HepG2 (cell line): ENCODE measurements at regions not wholly inside any gene's neighbourhood (a gene's known extent, or its start where the extent isn't known, plus 50 kb on each side); places are given as distances from the start of the nearest gene placed in this dataset.

Experiments used
- ATAC-seq: fragments of 200-7000 bp; cut with Tn5 transposase; 3 replicates; pipeline ENCODE4 v1.9.1; 2020; ENCODE audit warnings: mild to moderate bottlenecking, moderate library complexity
- BruUV-seq: library from RNA; stranded (reverse); fragments of 400-500 nt; replicated peaks from 2 replicates; lab custom pipeline; 2021; lab: Mats Ljungman, UMichigan
- CTCF ChIA-PET: fragments of 300-600 bp; formaldehyde crosslinking; extraction: SDS; loops from one replicate; lab custom pipeline; 2021; ENCODE audit warnings: low total read pairs, inconsistent platforms, low intra/inter-chr PET ratio; lab: Yijun Ruan, JAX
- POLR2A ChIA-PET: fragments of 350-600 bp; sonication (Branson Sonifier 250); formaldehyde crosslinking; loops from one replicate; lab custom pipeline; 2020; ENCODE audit warnings: antibody characterized with exemption, inconsistent platforms; lab: Yijun Ruan, JAX
- DNase-seq: peaks from one replicate; pipeline ENCODE4 v3.0.0-alpha.2; 2015; ENCODE audit warnings: low spot score
- FAIRE-seq: peaks from 3 replicates; lab custom pipeline; 2011; peaks lifted over from hg19 to GRCh38; lab: Jason Lieb, UNC
- H2AFZ ChIP-seq: one replicate; pipeline ENCODE4 v1.6.1; 2011; ENCODE audit warnings: low read length, inconsistent platforms
- H3K27ac ChIP-seq: fragments of 300-600 bp; 3 replicates; pipeline ENCODE4 v1.8.0; 2011; ENCODE audit warnings: mixed run types, mild to moderate bottlenecking, mixed read lengths, low read length, inconsistent platforms; ENCODE audit not compliant: insufficient read depth; ENCODE audit errors: extremely low read length
- H3K27me3 ChIP-seq, 2 experiments: fragments of 200-600 bp in 1 of 2; 2 replicates in 1 of 2; 3 replicates in 1 of 2; pipeline versions ENCODE4 v1.6.0 to v1.8.0; 2011; ENCODE audit warnings: low read length in 2 of 2, mild to moderate bottlenecking in 2 of 2, moderate library complexity in 2 of 2, inconsistent platforms in 1 of 2; ENCODE audit not compliant: insufficient read depth in 2 of 2, control insufficient read depth in 1 of 2
- H3K36me3 ChIP-seq, 2 experiments: fragments of 200-600 bp in 1 of 2; replicated peaks in 1 of 2; 2 replicates in 1 of 2; 3 replicates in 1 of 2; pipeline versions ENCODE4 v1.5.1 to v1.8.0; 2011; ENCODE audit warnings: low read length in 2 of 2, inconsistent platforms in 1 of 2; ENCODE audit not compliant: insufficient read depth in 2 of 2, control insufficient read depth in 1 of 2
- H3K4me1 ChIP-seq: 2 replicates; pipeline ENCODE4 v1.5.1; 2012; ENCODE audit warnings: low read length, inconsistent platforms; ENCODE audit not compliant: insufficient read depth
- H3K4me2 ChIP-seq: 2 replicates; pipeline ENCODE4 v1.6.0; 2011; ENCODE audit warnings: low read depth, low read length, inconsistent platforms
- H3K4me3 ChIP-seq, 3 experiments: fragments of 200-600 bp in 1 of 3; sonication (generic), shearing (Covaris generic) in 1 of 3; replicated peaks in 1 of 3; 2 replicates each; pipeline ENCODE4 v1.5.1; 2011 to 2016; ENCODE audit warnings: low read length in 3 of 3, inconsistent platforms in 2 of 3, low read depth in 2 of 3, mild to moderate bottlenecking in 2 of 3, control low read depth in 1 of 3, mixed read lengths in 1 of 3; ENCODE audit not compliant: insufficient read depth in 1 of 3
- H3K79me2 ChIP-seq: one replicate; pipeline ENCODE4 v1.6.1; 2011; ENCODE audit warnings: low read length, inconsistent platforms; ENCODE audit not compliant: insufficient read depth
- H3K9ac ChIP-seq: 2 replicates; pipeline ENCODE4 v1.6.0; 2011; ENCODE audit warnings: mild to moderate bottlenecking, low read depth, low read length, inconsistent platforms; ENCODE audit not compliant: insufficient read depth
- H3K9me3 ChIP-seq: 2 replicates; pipeline ENCODE4 v1.5.1; 2012; ENCODE audit warnings: mild to moderate bottlenecking, low read length
- H4K20me1 ChIP-seq: 2 replicates; pipeline ENCODE4 v1.6.0; 2011; ENCODE audit warnings: inconsistent platforms, mild to moderate bottlenecking, low read length, moderate library complexity; ENCODE audit not compliant: insufficient read depth
- FOXO1 ChIP-seq: sonication (generic); formaldehyde crosslinking; IDR thresholded peaks from 2 replicates; pipeline ENCODE4 v1.4.0; 2020; ENCODE audit warnings: missing genetic modification reagents
- LCORL ChIP-seq, 2 experiments: fragments of 450-650 bp in 1 of 2; sonication (generic) in 1 of 2; formaldehyde crosslinking in 1 of 2; IDR thresholded peaks; 2 replicates each; pipeline versions ENCODE4 v1.5.0 to v1.6.1; 2017 to 2020; ENCODE audit warnings: antibody characterized with exemption in 1 of 2, missing genetic modification reagents in 1 of 2
- MBD4 ChIP-seq: IDR thresholded peaks from 2 replicates; pipeline ENCODE4 v1.6.1; 2012; ENCODE audit warnings: low read length, inconsistent platforms, borderline replicate concordance
- REL ChIP-seq: sonication (generic); formaldehyde crosslinking; conservative IDR thresholded peaks from 2 replicates; pipeline ENCODE4 v1.8.0; 2022; ENCODE audit warnings: mild to moderate bottlenecking, missing genetic modification reagents, moderate library complexity
- REPIN1 ChIP-seq: sonication (generic); formaldehyde crosslinking; IDR thresholded peaks from 2 replicates; pipeline ENCODE4 v1.8.0; 2022; ENCODE audit warnings: missing genetic modification reagents, low read depth, mild to moderate bottlenecking, borderline replicate concordance
- SNAPC2 ChIP-seq: sonication (generic); formaldehyde crosslinking; IDR thresholded peaks from 2 replicates; pipeline ENCODE4 v1.8.1; 2022; ENCODE audit warnings: mild to moderate bottlenecking, missing genetic modification reagents
- USF2 ChIP-seq, 2 experiments: sonication (generic) in 1 of 2; formaldehyde crosslinking in 1 of 2; IDR thresholded peaks; 2 replicates each; pipeline versions ENCODE4 v1.5.1 to v1.6.1; 2011 to 2020; ENCODE audit warnings: borderline replicate concordance in 1 of 2, low read depth in 1 of 2, low read length in 1 of 2, mild to moderate bottlenecking in 1 of 2, missing genetic modification reagents in 1 of 2, moderate library complexity in 1 of 2
- ZIK1 ChIP-seq: sonication (generic); formaldehyde crosslinking; IDR thresholded peaks from 2 replicates; pipeline ENCODE4 v1.5.0; 2020; ENCODE audit warnings: mild to moderate bottlenecking, low read depth, missing genetic modification reagents, borderline replicate concordance
- ZNF354B ChIP-seq: sonication (generic); formaldehyde crosslinking; IDR thresholded peaks from 2 replicates; pipeline ENCODE4 v1.8.0; 2022; ENCODE audit warnings: mild to moderate bottlenecking, missing genetic modification reagents
- ZNF484 ChIP-seq: sonication (generic); formaldehyde crosslinking; IDR thresholded peaks from 2 replicates; pipeline ENCODE4 v1.5.1; 2020; ENCODE audit warnings: mild to moderate bottlenecking, low read depth, missing genetic modification reagents, borderline replicate concordance
- in situ Hi-C: cut with HindIII; loops from 2 replicates; pipeline ENCODE4 v1.10.0; 2017; ENCODE audit warnings: low pct_unique_long_range_greater_than_20kb; ENCODE audit not compliant: extremely low pct_ligation_motif_present
- intact Hi-C: fragments of 100-400 bp; cut with micrococcal nuclease; formaldehyde crosslinking; loops from one replicate; pipeline ENCODE4 v1.10.0; 2022; ENCODE audit not compliant: unreplicated experiment

DNA sequence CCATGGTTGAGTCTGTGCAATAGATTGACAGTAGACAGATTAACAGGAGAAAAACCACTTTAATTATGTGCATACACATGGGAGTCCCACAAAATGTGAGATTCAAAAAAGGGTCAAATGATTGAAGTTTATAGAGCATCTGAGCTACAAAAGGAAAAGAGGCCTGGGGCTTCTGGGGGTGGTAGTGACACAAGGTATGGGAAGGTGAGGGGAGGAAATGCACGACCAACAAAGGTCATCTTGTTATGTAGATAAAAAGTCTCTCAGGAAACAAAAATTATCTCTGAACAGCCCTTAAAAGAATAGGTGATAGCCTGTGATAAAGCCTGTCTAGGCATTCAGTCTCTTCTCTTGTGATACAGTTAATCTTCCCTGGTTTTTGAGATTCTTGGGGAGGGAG lies 141.7 kb downstream of the SEC23IP start (continued):
- TF ChIP-seq USF2 (IDR thresholded peaks at IDR 0.05; ENCODE audit: low read depth, low read length) (no peak), USF2 (CRISPR knock-in tag; IDR thresholded peaks at IDR 0.05; ENCODE audit: borderline replicate concordance) (no peak), ZNF354B (CRISPR knock-in tag) (no peak), ZIK1 (no peak), FOXO1 (no peak), REPIN1 (CRISPR knock-in tag) (no peak), LCORL (IDR thresholded peaks at IDR 0.05) (no peak), LCORL (CRISPR knock-in tag; IDR thresholded peaks at IDR 0.05) (no peak)
- TF ChIP-seq, all 625 proteins: peak for 0

DNA sequence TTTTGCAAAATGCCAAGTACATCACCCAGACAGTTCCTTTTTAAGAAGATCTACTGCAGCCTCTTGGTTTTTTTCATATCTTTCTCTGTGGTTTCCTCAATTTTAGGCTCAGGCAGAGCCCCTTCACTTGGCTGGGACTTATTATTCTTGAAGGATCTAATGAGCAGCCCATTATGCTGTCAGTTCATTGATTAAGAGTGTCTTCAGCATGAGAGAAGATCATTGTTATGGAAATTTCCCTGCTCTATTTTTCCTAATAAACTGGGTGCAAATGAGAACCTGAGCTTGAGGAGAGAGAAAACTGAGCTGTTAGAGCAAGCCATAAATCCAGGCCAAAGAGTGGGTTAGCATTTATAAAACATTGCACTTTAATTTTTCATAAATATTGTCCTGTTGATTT lies 146.5 kb downstream of the SEC23IP start:
- no peaks in the 10 kb centered on the region for H3K9me3 ChIP-seq
- no peak overlapping the region for H3K4me3 ChIP-seq
- no peak overlapping the region for H3K27ac ChIP-seq
- H4K20me1 ChIP-seq = no peaks in the 10 kb centered on the region
- H3K9ac ChIP-seq = no peak overlapping the region
- ATAC-seq (no peak), FAIRE-seq (no peak), DNase-seq (no peak)
- TF ChIP-seq REL = no peak
- TF ChIP-seq USF2 (IDR thresholded peaks at IDR 0.05; ENCODE audit: low read depth, low read length) = no peak
- no peak for TF ChIP-seq USF2 (CRISPR knock-in tag; IDR thresholded peaks at IDR 0.05; ENCODE audit: borderline replicate concordance)
- TF ChIP-seq ZNF484 (CRISPR knock-in tag) = no peak
- TF ChIP-seq SNAPC2 (CRISPR knock-in tag) = no peak
- TF ChIP-seq MBD4 = no peak
- BruUV-seq = no TSS peak
- H2AFZ ChIP-seq = no peak overlapping the region
- no peaks in the 10 kb centered on the region for H3K4me1 ChIP-seq
- no peaks in the 10 kb centered on the region for H3K79me2 ChIP-seq
- ChIA-PET CTCF (no interaction called here), POLR2A (no interaction called here)
- no peaks in the 10 kb centered on the region for H3K36me3 ChIP-seq
- intact Hi-C loops = no loop called here
- in situ Hi-C loops = no loop called here
- H3K27me3 ChIP-seq = peaks cover 0 to 6% of the 10 kb centered on the region in 2 experiments; a peak in 2 of 5 replicates
- H3K4me2 ChIP-seq = no peak overlapping the region
